Neural progenitor cell (in vitro differentiated cells): ENCODE measurements at regions not wholly inside any gene's neighbourhood (a gene's known extent, or its start where the extent isn't known, plus 50 kb on each side); places are given as distances from the start of the nearest gene placed in this dataset.

Experiments
- DNase-seq: peaks from one replicate; pipeline ENCODE4 v3.0.0-alpha.2; 2016; ENCODE audit warnings: low spot score
- H2AFZ ChIP-seq: fragments of 200-600 bp; sonication (generic); replicated peaks from 2 replicates; pipeline ENCODE4 v1.6.1; 2016; ENCODE audit warnings: antibody characterized with exemption
- H3F3A ChIP-seq: fragments of 200-600 bp; sonication (generic); 2 replicates; pipeline ENCODE4 v1.6.1; 2016; ENCODE audit warnings: antibody characterized with exemption, low read depth
- H3K27ac ChIP-seq: fragments of 200-600 bp; sonication (generic); 2 replicates; pipeline ENCODE4 v1.5.1; 2016; ENCODE audit warnings: mild to moderate bottlenecking
- H3K27me3 ChIP-seq: fragments of 200-600 bp; sonication (generic); 2 replicates; pipeline ENCODE4 v1.6.1; 2016; ENCODE audit warnings: mild to moderate bottlenecking, moderate library complexity
- H3K36me3 ChIP-seq: fragments of 200-600 bp; sonication (generic); 2 replicates; pipeline ENCODE4 v1.5.1; 2016
- H3K4me1 ChIP-seq: fragments of 200-600 bp; sonication (generic); 2 replicates; pipeline ENCODE4 v1.6.1; 2016; ENCODE audit warnings: mixed run types
- H3K4me2 ChIP-seq: fragments of 200-600 bp; sonication (generic); 2 replicates; pipeline ENCODE4 v1.6.1; 2016
- H3K4me3 ChIP-seq: fragments of 200-600 bp; sonication (generic); 2 replicates; pipeline ENCODE4 v1.5.1; 2016
- H3K79me2 ChIP-seq: fragments of 200-600 bp; sonication (generic); 2 replicates; pipeline ENCODE4 v1.6.1; 2016; ENCODE audit warnings: low read depth
- H3K9ac ChIP-seq: fragments of 200-600 bp; sonication (generic); 2 replicates; pipeline ENCODE4 v1.6.1; 2016
- H3K9me3 ChIP-seq: fragments of 200-600 bp; sonication (generic); 2 replicates; pipeline ENCODE4 v1.5.1; 2016; ENCODE audit warnings: low read depth
- H4K20me1 ChIP-seq: fragments of 200-600 bp; sonication (generic); 2 replicates; pipeline ENCODE4 v1.6.1; 2016; ENCODE audit warnings: low read depth
- H3K27ac Mint-ChIP-seq: 3 replicates; pipeline ENCODE4 v1.8.0; 2021; ENCODE audit warnings: mixed read lengths
- H3K27me3 Mint-ChIP-seq: 2 replicates; pipeline ENCODE4 v1.8.0; 2022; ENCODE audit warnings: low read depth, mild to moderate bottlenecking, inconsistent platforms, moderate library complexity, mixed read lengths; ENCODE audit not compliant: insufficient read depth
- H3K36me3 Mint-ChIP-seq: 3 replicates; pipeline ENCODE4 v1.8.0; 2021; ENCODE audit warnings: mixed read lengths
- H3K4me1 Mint-ChIP-seq: 3 replicates; pipeline ENCODE4 v1.8.0; 2021; ENCODE audit warnings: mixed read lengths
- H3K4me3 Mint-ChIP-seq: 3 replicates; pipeline ENCODE4 v1.8.0; 2021; ENCODE audit warnings: mild to moderate bottlenecking, moderate library complexity, mixed read lengths
- H3K9me3 Mint-ChIP-seq: 3 replicates; pipeline ENCODE4 v1.8.0; 2020; ENCODE audit warnings: mixed read lengths
- CTCF ChIP-seq: fragments of 200-600 bp; sonication (generic); IDR thresholded peaks from 2 replicates; pipeline ENCODE4 v1.5.1; 2017; ENCODE audit warnings: antibody characterized with exemption, mild to moderate bottlenecking
- EZH2 ChIP-seq: fragments of 200-600 bp; sonication (generic); IDR thresholded peaks from 2 replicates; pipeline ENCODE4 v1.6.1; 2017; ENCODE audit warnings: antibody characterized with exemption, mild to moderate bottlenecking, moderate library complexity
- EZH2phosphoT487 ChIP-seq: fragments of 200-600 bp; sonication (generic); IDR thresholded peaks from 2 replicates; pipeline ENCODE4 v1.6.1; 2017; ENCODE audit warnings: antibody characterized with exemption

GRCh38 chr2:175468431-175469098 lies 287.1 kb upstream of the ATP5MC3 start:
- Histone ChIP-seq H3K36me3 (no peaks in the 10 kb centered on the region), H2AFZ (peak overlapping the region; percentile 15), H3K4me2 (peak overlapping the region; percentile 1), H3K79me2 (no peaks in the 10 kb centered on the region), H3K27me3 (no peaks in the 10 kb centered on the region), H3K4me1 (peaks cover 15% of the 10 kb centered on the region), H3K4me3 (no peak overlapping the region), H3K9ac (no peak overlapping the region), H3K9me3 (no peaks in the 10 kb centered on the region), H3K27ac (no peak overlapping the region), H3F3A (no peaks in the 10 kb centered on the region), H4K20me1 (no peaks in the 10 kb centered on the region)
- H3K4me1 Mint-ChIP-seq, result no peaks in the 10 kb centered on the region
- H3K27me3 Mint-ChIP-seq, result peaks cover 2% of the 10 kb centered on the region
- TF ChIP-seq EZH2phosphoT487, result no peak
- TF ChIP-seq CTCF, result no peak
- no peak for TF ChIP-seq EZH2
- H3K36me3 Mint-ChIP-seq, result no peaks in the 10 kb centered on the region
- no peaks in the 10 kb centered on the region for H3K9me3 Mint-ChIP-seq
- H3K27ac Mint-ChIP-seq, result no peak overlapping the region
- no peak for DNase-seq
- no peak overlapping the region for H3K4me3 Mint-ChIP-seq

- H3K4me3 ChIP-seq, result no peak overlapping the region
- H3K27ac ChIP-seq, result no peak overlapping the region
- Mint-ChIP-seq H3K27ac (no peak overlapping the region), H3K9me3 (peaks cover 3% of the 10 kb centered on the region), H3K36me3 (no peaks in the 10 kb centered on the region), H3K27me3 (peaks cover 2% of the 10 kb centered on the region), H3K4me3 (no peak overlapping the region), H3K4me1 (no peaks in the 10 kb centered on the region)
- H3K4me2 ChIP-seq, result no peak overlapping the region
- TF ChIP-seq EZH2phosphoT487, result no peak
- TF ChIP-seq EZH2, result no peak
- no peak for TF ChIP-seq CTCF
- H3K9me3 ChIP-seq, result no peaks in the 10 kb centered on the region
- H3K36me3 ChIP-seq, result no peaks in the 10 kb centered on the region
- H3K9ac ChIP-seq, result no peak overlapping the region
- H3K27me3 ChIP-seq, result no peaks in the 10 kb centered on the region
- no peak for DNase-seq
- peaks cover 15% of the 10 kb centered on the region for H3K4me1 ChIP-seq
- no peaks in the 10 kb centered on the region for H3F3A ChIP-seq
- H2AFZ ChIP-seq, result no peak overlapping the region
- H3K79me2 ChIP-seq, result no peaks in the 10 kb centered on the region
- H4K20me1 ChIP-seq, result no peaks in the 10 kb centered on the region
Measured at GRCh38 chr2:175465101-175465500, 283.6 kb upstream of the ATP5MC3 start.

- no peak overlapping the region for H3K9ac ChIP-seq
- H3K36me3 ChIP-seq, result no peaks in the 10 kb centered on the region
- H3K4me1 Mint-ChIP-seq, result no peaks in the 10 kb centered on the region
- no peak for TF ChIP-seq EZH2phosphoT487
- no peak for TF ChIP-seq EZH2
- no peak for TF ChIP-seq CTCF
- no peaks in the 10 kb centered on the region for H3K27me3 ChIP-seq
- H3K27ac ChIP-seq, result no peak overlapping the region
- no peaks in the 10 kb centered on the region for H3K27me3 Mint-ChIP-seq
- peaks cover 8% of the 10 kb centered on the region for H3K4me1 ChIP-seq
- H3K9me3 ChIP-seq, result no peaks in the 10 kb centered on the region
- H3K79me2 ChIP-seq, result no peaks in the 10 kb centered on the region
- H3K4me3 Mint-ChIP-seq, result no peak overlapping the region
- H3K9me3 Mint-ChIP-seq, result peaks cover 8% of the 10 kb centered on the region
- H3K4me2 ChIP-seq, result no peak overlapping the region
- no peak overlapping the region for H3K4me3 ChIP-seq
- H4K20me1 ChIP-seq, result no peaks in the 10 kb centered on the region
- H3K27ac Mint-ChIP-seq, result no peak overlapping the region
- no peaks in the 10 kb centered on the region for H3F3A ChIP-seq
- no peaks in the 10 kb centered on the region for H3K36me3 Mint-ChIP-seq
- no peak overlapping the region for H2AFZ ChIP-seq
- DNase-seq, result no peak
Measured at GRCh38 chr2:175464311-175464670, 282.8 kb upstream of the ATP5MC3 start.
